Neutrophil (primary cell): ENCODE measurements at regions not wholly inside any gene's neighbourhood (a gene's known extent, or its start where the extent isn't known, plus 50 kb on each side); places are given as distances from the start of the nearest gene placed in this dataset.

Source experiments
- H3K27ac ChIP-seq: fragments of 200-600 bp; sonication (generic); 2 replicates; pipeline ENCODE4 v1.5.1; 2016; ENCODE audit warnings: mild to moderate bottlenecking, moderate library complexity
- H3K27me3 ChIP-seq: fragments of 200-600 bp; sonication (generic); 2 replicates; pipeline ENCODE4 v1.6.0; 2016; ENCODE audit warnings: mild to moderate bottlenecking
- H3K36me3 ChIP-seq: fragments of 200-600 bp; sonication (generic); 2 replicates; pipeline ENCODE4 v1.5.1; 2017
- H3K4me1 ChIP-seq, 2 experiments: fragments of 200-600 bp in 1 of 2; sonication (generic) in 1 of 2; 1 replicate in 1 of 2; 2 replicates in 1 of 2; pipeline versions ENCODE4 v1.5.1 to v1.6.1; 2013 to 2016; ENCODE audit warnings: low read depth in 1 of 2, low read length in 1 of 2, mild to moderate bottlenecking in 1 of 2, moderate library complexity in 1 of 2; ENCODE audit not compliant: control insufficient read depth in 1 of 2, insufficient read depth in 1 of 2
- H3K4me3 ChIP-seq, 2 experiments: fragments of 200-600 bp in 1 of 2; sonication (generic) in 1 of 2; 1 replicate in 1 of 2; 2 replicates in 1 of 2; pipeline ENCODE4 v1.5.1; 2013 to 2016; ENCODE audit warnings: low read depth in 1 of 2, low read length in 1 of 2, mild to moderate bottlenecking in 1 of 2, moderate library complexity in 1 of 2
- H3K9me3 ChIP-seq: fragments of 200-600 bp; sonication (generic); 2 replicates; pipeline ENCODE4 v1.5.1; 2016
- CTCF ChIP-seq: fragments of 200-600 bp; sonication (generic); IDR thresholded peaks from 2 replicates; pipeline ENCODE4 v1.5.1; 2016; ENCODE audit warnings: antibody characterized with exemption

- Histone ChIP-seq H3K4me3 (no peak overlapping the region), H3K36me3 (no peaks in the 10 kb centered on the region), H3K27me3 (peaks cover 5% of the 10 kb centered on the region), H3K27ac (no peak overlapping the region), H3K9me3 (no peaks in the 10 kb centered on the region), H3K4me1 (no peaks in the 10 kb centered on the region)
- TF ChIP-seq CTCF: no peak
These were observed 257.2 kb downstream of the PLPP3 start for GRCh38 chr1:56322211-56322610.

GRCh38 chr1:56321150-56321490 lies 258.2 kb downstream of the PLPP3 start:
- TF ChIP-seq CTCF: no peak
- Histone ChIP-seq H3K4me1 (no peaks in the 10 kb centered on the region), H3K36me3 (no peaks in the 10 kb centered on the region), H3K4me3 (no peak overlapping the region), H3K27me3 (peaks cover 5% of the 10 kb centered on the region), H3K9me3 (no peaks in the 10 kb centered on the region), H3K27ac (no peak overlapping the region)

- no peak for TF ChIP-seq CTCF
- H3K9me3 ChIP-seq: no peaks in the 10 kb centered on the region
- H3K4me3 ChIP-seq: no peak overlapping the region
- H3K27me3 ChIP-seq: peaks cover 5% of the 10 kb centered on the region
- no peak overlapping the region for H3K27ac ChIP-seq
- H3K4me1 ChIP-seq: no peaks in the 10 kb centered on the region
- no peaks in the 10 kb centered on the region for H3K36me3 ChIP-seq
These were observed 258.8 kb downstream of the PLPP3 start for GRCh38 chr1:56320464-56321149.

GRCh38 chr1:56317722-56318121 lies 261.6 kb downstream of the PLPP3 start:
- Histone ChIP-seq H3K27ac (no peak overlapping the region), H3K4me1 (no peaks in the 10 kb centered on the region), H3K9me3 (no peaks in the 10 kb centered on the region), H3K36me3 (no peaks in the 10 kb centered on the region), H3K27me3 (peaks cover 9% of the 10 kb centered on the region), H3K4me3 (no peak overlapping the region)
- no peak for TF ChIP-seq CTCF

- Histone ChIP-seq H3K27me3 (peaks cover 7% of the 10 kb centered on the region), H3K36me3 (no peaks in the 10 kb centered on the region), H3K4me1 (no peaks in the 10 kb centered on the region), H3K4me3 (no peak overlapping the region), H3K9me3 (no peaks in the 10 kb centered on the region), H3K27ac (no peak overlapping the region)
- no peak for TF ChIP-seq CTCF
These were observed 263.9 kb downstream of the PLPP3 start for GRCh38 chr1:56315293-56315942.
